GM12878 (cell line): ENCODE measurements at regions not wholly inside any gene's neighbourhood (a gene's known extent, or its start where the extent isn't known, plus 50 kb on each side); places are given as distances from the start of the nearest gene placed in this dataset.

Experiments used
- MEF2B ChIP-seq: fragments of 450-650 bp; IDR thresholded peaks from 2 replicates; pipeline ENCODE4 v1.6.1; 2018; ENCODE audit warnings: mild to moderate bottlenecking, moderate library complexity; ENCODE audit not compliant: partially characterized antibody, poor library complexity, severe bottlenecking
- PBX3 ChIP-seq: IDR thresholded peaks from 2 replicates; pipeline ENCODE4 v1.6.1; 2011; ENCODE audit warnings: mild to moderate bottlenecking, low read depth, low read length, moderate library complexity; ENCODE audit not compliant: insufficient replicate concordance
- PRDM15 ChIP-seq: fragments of 450-650 bp; formaldehyde crosslinking; IDR thresholded peaks from 2 replicates; pipeline ENCODE4 v1.4.0; 2020; ENCODE audit warnings: mild to moderate bottlenecking, moderate library complexity
- TF ChIP-seq, protein P1 (sequence below): IDR thresholded peaks from 2 replicates; pipeline ENCODE4 v1.6.1; 2011; ENCODE audit warnings: borderline replicate concordance, low read depth, mild to moderate bottlenecking, moderate library complexity, mixed read lengths, low read length; ENCODE audit not compliant: insufficient read depth; ENCODE audit errors: extremely low read length

- no peak for TF ChIP-seq PBX3
- TF ChIP-seq, protein P1, sequence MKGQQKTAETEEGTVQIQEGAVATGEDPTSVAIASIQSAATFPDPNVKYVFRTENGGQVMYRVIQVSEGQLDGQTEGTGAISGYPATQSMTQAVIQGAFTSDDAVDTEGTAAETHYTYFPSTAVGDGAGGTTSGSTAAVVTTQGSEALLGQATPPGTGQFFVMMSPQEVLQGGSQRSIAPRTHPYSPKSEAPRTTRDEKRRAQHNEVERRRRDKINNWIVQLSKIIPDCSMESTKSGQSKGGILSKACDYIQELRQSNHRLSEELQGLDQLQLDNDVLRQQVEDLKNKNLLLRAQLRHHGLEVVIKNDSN, result no peak
- no peak for TF ChIP-seq MEF2B
- TF ChIP-seq PRDM15 (CRISPR knock-in tag), result no peak
Measured at GRCh38 chr2:198968545-198968944, 489.2 kb downstream of the SATB2 start.
